HUDEP-2 (cell line): ENCODE measurements at regions not wholly inside any gene's neighbourhood (a gene's known extent, or its start where the extent isn't known, plus 50 kb on each side); places are given as distances from the start of the nearest gene placed in this dataset.
"Not testable (repeated sequence)": the region's sequence is repeated elsewhere in the genome, so short reads cannot be mapped to it uniquely, and the experiment has no call there.

ENCODE experiments used
- DNase-seq, 76 experiments: peaks; one replicate each; lab custom pipeline; 2025; ENCODE audit not compliant: unreplicated experiment in 76 of 76; lab: John Stamatoyannopoulos, UW

DNA sequence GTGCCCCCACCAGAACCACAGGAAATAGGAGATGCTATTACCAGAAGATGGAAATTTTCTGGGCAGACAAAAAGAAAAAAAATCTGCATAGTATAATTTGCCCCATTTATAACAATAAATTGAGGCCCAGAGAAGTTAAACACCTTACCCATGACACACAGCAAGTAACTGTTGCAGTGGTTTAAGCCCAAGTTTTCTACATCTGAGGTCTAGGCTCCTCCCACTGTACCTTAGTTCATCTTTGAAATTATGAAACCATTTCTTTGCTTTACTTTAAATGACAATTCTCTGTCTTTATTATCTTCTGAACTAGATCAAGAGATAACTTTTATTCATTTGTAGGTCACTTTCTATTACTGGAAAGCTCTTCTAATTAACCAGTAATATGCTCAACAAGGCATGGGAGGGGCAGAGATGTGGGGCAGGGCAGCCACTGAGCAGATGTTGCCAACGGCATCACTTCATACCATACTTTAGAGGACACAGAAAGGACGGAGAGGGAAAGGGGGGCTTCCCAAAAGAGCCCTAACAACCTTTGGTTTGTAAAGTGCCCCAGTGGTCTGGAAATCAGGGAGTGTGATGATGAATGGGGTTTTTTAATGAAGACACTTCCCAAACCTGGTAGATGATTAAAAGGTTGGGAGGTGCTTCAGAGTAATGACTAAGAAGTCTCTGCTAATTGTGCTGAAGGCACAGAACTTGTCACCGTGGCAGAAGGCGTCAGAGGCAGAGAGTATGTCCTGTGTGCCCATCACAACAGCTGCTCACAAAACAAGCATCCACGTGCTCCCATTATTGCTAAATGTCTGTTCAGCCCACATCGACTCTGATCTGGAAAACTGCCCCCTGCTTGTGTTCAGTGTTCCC is 342.5 kb downstream of the SHQ1 start:
- no peak for DNase-seq

DNA sequence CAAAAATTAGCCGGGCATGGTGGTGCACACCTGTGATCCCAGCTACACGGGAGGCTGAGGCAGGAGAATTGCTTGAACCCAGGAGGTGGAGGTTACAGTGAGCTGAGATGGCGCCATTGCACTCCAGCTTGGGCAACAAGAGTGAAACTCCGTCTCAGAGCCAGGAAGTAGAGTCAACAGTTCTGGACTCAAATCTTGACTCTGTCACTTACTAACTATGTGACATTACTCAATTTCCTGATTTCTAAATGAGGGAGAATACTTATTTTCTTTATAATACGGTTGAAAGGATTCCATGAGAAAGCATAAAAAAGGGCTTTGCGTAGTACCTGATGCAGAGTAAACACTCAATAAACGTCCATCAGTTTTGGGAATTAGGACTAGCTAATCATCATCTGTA is 350.7 kb downstream of the SHQ1 start:
- DNase-seq = not testable (repeated sequence)

DNA sequence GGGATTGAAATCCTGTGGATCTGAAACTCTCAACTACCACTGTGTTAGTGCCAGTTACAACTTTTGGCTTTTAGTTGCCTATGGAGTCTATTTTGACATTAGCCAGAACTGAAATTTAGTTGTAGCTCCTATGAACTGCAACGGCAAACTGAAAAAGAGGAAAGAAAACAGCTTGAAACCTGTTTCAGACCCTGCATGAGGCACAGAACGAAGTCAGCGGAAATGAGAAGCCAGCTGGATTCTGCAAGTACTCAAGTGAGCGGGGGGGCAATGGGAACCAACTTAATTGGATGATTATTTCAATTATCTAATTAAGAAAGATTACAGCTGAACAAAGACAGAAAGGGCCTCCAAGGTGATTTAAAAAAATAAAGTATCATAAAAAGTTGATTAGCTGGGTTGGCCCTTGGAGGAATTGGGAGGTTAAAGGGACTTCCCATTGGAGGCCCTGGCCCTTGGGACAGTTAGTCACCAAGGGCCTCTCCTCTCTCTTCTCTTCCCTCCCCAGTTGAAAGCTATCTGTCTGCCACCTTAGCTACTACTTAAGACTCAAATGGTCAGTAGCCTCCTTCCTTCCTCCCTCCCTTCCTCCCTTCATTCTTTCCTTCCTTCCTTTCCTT is 352.1 kb downstream of the SHQ1 start:
- DNase-seq = no peak

DNA sequence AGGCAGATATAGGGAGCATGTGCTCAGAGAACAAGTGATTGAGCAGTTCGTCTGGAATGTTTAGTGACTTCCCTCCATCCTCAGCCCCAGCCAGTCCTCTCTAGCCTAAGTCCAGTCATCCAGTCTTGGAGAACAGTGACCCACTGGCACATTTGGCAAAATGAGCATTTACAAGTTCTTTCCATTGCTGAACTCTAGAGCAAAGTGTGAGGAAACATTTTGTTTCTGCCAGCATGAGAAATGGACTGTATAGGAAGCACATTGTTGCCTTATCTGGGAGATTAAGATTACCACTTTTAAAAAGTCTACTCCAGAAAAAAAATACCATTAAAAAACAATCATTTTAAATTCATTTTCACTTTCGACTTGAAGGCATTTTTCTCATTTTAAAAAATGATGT is 353.6 kb downstream of the SHQ1 start:
- DNase-seq = no peak

DNA sequence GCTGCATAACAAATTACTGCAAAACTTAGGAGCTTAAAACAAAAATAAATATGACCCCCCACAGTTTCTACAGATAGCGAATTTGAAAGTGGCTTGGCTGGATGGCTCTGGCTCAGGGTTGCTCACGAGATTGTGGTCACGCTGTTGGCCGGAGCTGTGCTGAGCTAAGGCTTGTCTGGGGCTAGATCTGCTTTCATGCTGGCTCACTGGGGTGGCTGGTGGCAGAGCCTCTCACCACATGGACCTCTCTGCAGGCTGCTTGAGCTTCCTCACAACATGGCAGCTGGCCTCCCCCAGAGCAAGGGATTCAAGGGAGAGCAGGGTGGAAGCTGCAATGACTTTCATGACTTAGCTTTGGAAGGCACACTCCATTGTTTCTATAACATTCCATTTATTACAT is 354.1 kb downstream of the SHQ1 start:
- DNase-seq = no peak

DNA sequence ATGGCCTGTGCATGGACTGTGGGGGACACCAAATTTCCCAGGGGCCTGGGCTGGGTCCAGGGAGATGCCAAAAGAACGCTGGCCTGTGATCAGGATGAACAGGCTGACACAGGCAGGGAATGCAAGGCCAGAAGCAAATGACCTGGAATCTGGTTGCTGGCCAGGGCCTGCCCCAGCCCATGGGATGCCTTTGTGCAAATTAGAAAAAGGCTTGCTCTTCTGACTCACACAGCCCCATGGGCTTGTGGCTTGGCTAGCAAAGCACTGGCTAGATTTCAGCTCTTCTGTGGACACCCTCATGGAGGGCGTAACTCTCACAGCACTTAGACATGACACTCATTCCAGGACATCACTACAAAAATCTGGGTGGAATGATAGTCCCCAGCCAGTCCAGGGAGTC is 356.0 kb downstream of the SHQ1 start:
- peak in 18 of 76 experiments; percentile 3 to 50 (median 22) for DNase-seq

DNA sequence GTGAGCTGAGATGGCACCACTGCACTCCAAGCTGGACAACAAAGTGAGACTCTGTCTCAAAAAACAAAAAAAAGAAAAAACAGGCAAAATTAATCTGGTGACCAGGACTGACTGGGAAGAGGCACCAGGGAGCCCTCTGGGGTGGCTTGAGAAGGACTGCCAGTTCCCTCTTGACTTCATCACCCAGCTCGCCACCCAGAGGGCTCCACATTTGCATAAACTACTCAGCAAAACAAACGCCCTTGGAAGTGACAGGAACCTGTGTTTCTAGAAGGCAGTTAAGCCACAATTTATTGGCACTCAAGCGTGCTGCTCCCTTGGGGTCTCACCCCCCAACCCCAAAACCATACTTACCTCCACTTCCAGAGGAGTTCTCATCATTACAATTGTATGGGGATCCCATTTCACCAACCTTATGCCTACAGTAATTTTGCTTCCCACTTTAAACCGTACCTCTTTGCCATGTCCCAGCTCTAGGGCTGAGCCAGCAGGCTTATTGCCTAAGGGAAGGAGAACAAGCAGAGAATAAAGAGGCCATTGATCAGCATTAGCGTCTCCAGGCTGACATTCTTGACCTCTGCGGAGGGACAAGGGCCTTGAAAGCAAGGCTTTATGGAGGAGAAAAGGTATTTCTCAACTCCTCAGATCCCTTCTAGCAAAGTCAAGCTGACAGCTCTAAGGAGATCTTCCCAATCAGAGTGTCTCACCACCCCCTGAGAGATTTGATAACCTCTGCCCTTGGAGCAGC is 357.4 kb downstream of the SHQ1 start:
- DNase-seq = no peak

DNA sequence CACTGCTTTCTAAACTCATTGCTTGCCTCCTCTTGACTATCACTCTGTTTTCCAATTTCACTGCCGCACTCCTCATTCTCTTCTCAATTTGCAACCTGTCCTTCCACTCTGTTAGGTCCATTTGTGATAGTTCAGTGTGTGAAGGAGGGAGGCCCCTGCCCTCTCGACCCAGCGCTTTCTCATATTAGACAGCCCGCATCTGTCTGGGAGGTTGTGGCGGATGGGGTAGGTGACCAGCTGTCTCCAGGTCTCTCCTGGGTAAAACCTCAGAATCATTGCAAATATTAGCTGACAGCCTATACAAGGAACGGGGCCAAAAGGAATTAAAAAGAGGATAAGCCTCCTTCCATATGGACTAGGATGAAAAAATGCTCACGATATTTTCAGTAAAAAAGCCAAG is 358.3 kb downstream of the SHQ1 start:
- DNase-seq = no peak

DNA sequence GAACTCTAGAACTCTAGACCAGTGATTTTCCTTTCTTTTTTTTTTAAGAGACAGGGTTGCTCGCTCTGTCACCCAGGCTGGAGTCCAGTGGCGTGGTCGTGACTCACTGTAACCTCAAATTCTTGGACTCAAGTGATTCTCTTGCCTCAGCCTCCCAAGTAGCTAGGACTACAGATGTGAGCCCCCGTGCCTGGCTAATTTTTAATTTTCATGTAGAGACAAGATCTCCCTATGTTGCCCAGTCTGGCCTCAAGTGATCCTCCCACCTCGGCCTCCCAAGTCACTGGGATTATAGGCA is 359.6 kb downstream of the SHQ1 start:
- no peak for DNase-seq

DNA sequence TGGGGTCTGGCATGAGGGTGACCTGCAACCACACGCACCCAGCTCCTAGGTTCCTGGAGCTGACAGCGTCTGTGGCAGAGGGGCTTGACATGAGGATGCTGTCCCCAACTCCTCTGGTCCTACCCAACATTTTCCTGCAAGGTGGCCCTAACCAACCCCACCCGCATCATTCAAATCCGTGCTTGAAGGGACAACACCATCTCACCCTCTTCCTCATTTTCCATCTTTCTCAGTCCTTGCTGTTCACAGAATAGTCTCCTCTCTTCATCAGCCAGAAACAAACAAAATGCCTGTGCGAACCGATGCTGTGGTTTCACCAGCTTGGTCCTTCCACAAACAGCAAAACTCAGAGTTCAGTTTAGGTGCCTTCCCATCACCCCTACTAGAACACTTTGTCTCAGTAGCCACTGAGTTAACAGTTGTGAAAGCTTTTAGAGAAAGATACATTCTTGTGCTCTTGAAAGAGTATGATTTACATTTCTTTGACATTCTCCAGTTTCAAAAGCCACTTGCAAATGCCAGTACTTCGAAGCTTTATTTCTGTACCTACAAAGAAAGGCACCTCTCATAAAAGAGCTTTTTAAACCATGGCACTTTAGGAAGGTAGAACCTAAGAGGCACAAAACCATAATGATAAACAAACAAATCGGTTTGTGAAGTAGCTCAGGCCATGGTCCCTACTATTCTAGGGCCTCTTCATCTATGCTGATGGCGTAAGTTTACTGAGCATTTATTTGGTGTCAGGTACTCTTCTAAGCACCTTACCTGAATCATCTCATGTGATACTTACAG is 360.1 kb downstream of the SHQ1 start:
- no peak for DNase-seq

DNA sequence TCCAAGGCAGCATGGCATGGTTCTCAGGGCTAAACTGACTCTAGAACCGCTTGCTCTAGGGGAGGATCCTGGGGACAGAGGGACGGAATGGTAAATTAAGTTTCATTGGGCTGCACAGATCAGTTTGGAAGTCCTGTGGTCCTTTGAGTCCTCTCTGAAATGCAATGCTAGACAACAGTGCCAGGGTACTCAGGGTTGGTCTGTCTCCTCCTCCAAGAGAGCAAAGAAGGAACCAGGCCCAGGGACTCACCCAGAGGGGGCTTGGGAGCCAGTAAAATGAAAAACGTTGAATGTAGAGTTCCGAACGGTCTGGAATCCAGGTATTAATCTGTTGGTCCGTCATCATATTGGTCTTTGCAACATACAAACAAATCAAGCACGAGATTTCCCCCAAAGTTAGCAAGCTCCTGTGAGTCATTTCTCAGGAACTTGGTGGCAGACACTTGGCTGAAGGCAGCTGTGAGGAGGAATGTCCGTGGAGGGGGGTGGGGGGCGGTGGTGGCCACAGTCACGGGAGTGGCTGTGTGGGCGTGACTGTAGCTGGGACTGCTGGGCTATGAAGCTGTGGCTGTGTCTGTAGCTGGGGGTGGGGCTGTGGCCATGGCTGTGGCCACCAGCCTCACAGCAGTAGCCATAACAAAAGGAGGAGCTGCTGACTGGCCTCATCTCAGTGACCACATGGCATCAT is 361.0 kb downstream of the SHQ1 start:
- peak in 50 of 76 experiments; percentile 6 to 77 (median 46) for DNase-seq

DNA sequence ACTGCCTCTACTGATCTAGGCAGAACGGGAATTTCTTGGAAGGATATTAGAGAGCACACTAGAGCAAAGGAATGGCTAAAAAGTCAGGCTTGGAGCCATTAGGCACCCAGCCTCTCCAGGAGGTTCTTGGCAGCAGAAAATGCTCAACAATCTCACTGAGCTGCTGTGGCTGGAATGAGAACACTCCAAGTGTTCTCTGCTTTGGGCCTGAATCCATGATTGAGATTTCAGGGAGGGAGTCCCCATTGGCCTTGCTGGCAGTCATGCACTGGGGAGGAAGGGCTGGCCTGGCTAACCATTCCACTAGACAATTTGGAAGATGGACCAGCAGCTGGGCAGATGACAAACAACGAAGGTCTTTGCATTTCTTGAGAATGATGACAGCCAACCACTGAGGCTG is 362.6 kb downstream of the SHQ1 start:
- DNase-seq = no peak

DNA sequence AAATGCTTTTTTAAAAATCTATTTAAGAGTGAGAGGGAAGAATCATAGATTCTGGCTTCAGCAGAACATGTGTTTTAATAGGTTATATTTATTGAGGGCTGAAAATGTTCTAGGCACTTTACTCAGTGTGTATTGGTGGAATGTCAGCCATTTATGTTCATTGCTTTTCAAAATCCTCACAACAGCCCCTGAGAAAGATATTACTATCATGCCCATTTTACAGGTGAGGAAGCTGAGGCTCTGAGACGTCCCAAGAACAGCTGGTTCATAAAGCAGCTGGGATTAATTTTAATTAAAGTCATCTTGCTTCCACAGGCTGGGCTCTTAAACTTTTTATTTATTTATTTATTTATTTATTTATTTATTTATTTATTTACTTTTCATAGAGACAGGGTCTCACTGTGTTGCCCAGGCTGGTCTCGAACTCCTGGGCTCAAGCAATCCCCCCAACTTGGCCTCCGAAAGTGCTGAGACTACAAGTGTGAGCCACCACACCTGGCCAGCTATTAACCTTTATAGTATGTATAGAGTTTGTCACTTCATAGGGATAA is 364.6 kb downstream of the SHQ1 start:
- no peak for DNase-seq

DNA sequence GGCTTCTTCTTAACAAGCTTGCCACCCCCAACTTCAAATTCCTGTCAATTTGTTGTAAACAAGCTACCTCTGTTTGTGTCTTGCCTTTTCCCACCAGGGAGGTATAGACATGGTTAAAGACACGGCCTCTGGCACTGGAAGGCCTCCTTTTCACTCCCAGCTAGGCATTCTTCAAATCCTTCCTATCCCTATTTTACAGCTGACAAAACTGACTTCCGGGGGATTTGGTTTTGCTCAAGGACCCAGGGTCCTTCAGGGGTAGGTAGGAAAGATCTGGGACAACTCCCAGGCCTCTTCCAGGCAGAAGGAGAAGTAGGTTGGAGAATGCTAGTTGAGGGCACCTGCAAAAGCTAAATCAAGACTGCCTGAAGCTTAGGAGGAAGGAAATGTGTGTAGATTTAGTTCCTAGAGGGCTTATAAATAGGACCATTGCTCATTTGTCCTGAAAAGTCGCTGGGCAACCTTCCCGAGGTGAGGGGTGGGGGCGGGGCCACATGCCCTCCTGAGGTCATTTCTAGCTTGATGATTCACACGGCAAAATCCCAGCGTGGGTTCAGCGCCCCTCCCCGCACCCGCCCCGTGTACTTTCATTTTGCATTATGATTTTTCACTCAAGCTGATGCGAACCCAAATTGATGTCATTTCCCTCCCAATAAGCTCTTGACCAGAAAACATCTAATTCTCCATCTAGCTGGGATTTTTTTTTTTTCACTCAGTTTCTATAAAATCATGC is 365.5 kb downstream of the SHQ1 start:
- DNase-seq = peak in 28 of 76 experiments; percentile 7 to 50 (median 24)

DNA sequence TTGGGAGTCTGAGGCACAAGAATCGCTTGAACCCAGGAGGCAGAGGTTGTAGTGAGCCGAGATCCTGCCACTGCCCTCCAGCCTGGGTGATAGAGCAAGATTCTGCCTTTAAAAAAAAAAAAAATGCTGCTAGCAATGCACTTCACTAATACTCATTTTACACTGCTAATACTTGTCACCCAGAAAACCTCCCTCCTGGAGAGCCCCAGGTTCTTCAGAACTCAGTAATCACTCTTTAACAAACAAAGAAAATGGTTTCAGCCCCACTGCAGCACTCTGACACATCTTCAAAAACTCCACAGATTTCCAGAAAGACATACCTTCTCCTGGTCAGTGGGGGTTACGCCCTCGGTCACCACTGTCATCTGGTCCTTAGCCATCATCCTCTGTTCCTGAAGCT is 366.7 kb downstream of the SHQ1 start:
- DNase-seq = no peak

DNA sequence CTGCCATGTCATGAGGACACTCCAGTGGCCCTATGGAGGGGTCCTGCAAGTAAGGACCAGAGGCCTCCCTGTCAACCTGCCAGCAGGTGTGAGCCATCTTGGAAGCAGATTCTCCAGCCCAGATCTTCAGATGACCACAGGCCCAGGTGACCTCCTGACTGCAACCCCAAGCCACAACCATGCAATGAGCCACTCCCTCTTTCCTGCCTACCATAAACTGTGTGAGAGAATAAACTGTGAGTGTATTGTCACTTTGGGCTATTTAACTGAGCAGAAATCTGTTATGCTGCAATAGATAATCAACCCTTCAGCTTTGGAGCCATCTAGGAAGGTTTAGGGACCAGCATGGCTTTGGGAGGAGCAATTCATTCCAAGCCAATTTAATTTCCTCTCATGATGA is 367.9 kb downstream of the SHQ1 start:
- no peak for DNase-seq

DNA sequence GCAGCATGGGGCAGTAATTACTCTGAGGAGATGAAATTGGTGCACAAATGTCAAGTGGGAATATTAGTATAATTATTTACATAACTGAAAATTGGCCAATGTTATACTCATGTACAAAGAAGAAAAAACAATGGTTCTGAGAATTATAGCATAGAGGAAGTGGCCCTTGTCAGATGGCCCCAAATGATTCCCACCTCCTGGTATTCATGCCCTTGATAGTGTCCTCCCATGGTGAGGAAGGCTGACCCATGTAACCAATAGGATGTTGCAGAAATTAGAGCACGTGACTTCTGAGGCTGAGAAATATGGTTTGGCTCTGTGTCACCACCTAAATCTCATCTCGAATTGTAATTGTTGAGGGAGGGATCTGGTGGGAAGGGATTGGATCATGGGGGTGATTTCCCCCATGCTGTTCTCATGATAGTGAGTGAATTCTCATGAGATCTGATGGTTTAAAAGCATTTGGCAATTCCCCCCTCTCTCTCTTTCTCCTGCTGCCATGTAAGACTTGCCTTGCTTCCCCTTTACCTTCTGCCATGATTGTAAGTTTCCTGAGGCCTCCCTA is 368.5 kb downstream of the SHQ1 start:
- no peak for DNase-seq

DNA sequence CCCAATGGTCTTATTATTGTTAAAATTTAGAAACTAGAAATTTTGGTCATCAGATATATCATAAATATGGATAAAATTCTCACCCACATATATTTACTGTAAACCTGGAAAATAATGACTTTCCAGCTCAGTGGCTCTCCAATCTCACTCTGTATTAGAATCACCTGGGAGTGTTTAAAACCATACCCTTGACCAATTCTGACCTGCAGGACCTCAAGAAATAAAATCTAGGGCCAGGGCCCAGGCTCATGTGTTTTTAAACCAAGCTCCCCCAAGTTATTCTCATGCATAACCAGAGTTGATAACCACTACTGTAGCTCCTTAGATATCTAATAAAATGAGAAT is 372.1 kb downstream of the SHQ1 start:
- no peak for DNase-seq
